HG02885 (cell line): ENCODE measurements at regions not wholly inside any gene's neighbourhood (a gene's known extent, or its start where the extent isn't known, plus 50 kb on each side); places are given as distances from the start of the nearest gene placed in this dataset.
"Not testable (repeated sequence)": the region's sequence is repeated elsewhere in the genome, so short reads cannot be mapped to it uniquely, and the experiment has no call there.

Experiments used
- ATAC-seq: cut with Tn5 transposase; IDR thresholded peaks from one replicate; pipeline ENCODE4 v1.9.1; 2021; ENCODE audit warnings: mild to moderate bottlenecking; ENCODE audit not compliant: unreplicated experiment, poor library complexity

DNA sequence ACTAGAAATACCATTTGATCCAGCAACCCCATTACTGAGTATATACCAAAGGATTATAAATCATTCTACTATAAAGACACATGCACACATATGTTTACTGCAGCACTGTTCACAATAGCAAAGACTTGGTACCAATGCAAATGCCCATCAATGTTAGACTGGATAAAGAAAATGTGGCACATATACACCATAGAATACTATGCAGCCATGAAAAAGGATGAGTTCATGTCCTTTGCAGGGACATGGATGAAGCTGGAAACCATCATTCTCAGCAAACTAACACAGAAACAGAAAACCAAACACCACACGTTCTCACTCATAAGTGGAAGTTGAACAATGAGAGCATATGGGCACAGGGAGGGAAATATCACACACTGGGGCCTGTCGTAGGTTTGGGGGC is 106.0 kb downstream of the SPATA18 start:
- not testable (repeated sequence) for ATAC-seq

DNA sequence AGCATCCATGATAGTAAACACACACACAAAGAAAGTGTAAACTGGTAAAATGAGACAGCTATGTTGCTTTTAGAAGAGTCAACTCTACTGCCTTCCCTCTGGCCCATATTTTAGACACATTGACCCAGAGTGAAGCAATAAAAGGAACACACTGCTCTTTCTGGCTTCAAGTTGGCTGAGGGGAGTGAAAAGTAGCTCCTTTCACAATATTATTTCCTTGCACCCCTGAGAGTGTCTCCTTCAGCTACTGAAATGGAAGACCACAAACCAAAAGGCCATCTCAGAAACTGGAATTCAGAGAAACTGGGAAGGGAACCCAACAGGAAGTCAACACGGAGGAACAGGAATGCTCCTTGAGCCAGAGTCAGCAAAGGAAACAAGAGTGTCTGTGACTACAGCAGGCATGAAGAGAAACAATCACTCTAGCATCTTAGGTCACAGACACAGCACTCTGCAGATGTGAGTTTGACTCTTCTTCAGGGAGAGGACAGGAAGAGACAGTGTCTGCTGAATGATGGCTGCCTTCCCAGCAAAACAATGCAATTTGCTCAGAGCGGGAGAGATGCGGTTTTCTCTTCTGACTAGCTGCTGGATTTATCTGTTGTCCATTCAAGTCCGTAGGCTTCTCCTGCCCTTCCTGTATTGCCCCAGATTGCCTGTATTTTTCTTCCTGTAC is 106.7 kb downstream of the SPATA18 start:
- ATAC-seq: no peak

DNA sequence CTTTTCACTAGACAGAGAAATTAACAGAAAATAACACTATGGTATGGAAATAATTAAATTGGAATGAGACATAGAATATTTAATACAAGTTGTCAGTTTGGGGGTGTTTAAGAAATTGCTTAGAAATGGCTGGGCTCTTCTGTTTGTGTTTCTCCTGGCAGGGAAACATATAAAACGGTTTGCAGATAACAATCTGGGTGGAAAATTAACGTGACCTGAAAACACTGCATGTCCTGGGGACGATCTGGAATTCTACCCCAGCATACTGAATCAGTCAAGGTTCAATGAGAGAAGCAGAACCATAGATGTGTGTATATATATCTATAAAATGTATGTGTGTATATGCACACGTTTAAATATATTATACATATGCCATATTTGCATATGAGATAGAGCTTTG is 109.8 kb downstream of the SPATA18 start:
- no peak for ATAC-seq

DNA sequence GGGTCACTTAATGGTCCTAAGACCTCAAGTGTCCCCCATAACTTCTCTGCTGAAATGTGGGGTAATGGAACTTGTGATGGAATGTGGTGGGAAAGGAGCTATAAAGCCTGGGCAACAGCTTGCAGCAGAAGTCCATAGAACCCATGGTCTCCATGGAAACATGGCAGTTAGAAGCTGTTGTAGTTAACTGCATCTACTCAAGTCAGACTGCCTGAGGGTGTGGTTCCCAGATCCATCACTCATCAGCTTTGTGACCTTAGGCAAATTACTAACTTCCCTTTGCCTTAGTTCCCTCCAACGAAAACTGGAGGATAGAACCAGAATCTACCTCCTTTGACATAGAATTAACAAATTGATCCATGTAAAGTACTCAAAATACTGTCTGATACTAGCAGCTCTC is 113.0 kb downstream of the SPATA18 start:
- no peak for ATAC-seq

DNA sequence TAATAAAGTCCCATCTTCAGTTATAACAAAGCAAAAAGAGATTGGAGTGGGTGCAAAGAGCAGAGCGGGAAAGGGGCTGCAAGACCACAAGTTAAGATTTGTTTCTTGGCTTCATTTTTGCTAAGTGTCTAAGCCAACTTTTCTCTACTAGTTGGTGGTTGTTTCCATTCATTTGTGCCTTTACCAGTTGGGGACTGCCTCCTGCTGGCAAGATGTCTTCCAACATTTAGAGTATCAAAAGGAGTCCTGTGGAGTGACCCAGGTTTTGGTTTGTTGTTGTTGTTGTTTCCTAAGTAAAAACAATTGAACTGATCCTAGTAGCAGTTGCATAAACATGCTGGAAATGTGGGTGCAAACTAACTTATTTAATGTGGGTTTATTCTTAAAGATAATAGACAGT is 121.1 kb downstream of the SPATA18 start:
- no peak for ATAC-seq

DNA sequence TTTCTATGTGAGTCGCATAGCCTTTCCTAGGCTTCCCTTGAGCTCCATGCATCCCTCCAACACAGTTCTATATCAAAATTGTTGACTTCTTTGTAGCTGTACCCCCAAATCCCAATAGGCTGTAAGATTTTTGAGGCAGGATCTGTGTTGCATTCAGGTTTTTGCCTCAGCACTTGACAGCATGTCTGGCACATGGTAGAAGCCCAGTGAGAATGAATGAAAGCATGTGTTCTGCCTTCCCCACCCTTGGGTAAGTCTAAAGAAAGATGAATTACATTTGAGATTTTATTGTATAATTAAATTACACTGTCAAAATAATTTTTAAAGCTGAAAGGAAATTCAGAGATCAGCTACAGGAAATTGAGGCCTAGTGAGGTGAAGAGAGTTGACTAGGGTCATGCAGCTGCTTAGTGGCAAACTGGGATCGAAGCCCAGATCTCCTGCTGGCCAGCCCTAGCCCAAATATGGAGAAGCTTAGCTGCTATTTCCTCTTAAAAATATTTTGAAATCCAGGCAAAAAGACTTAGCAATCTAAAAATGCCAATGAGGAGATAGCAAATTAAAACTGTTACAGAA is 122.5 kb downstream of the SPATA18 start:
- no peak for ATAC-seq

DNA sequence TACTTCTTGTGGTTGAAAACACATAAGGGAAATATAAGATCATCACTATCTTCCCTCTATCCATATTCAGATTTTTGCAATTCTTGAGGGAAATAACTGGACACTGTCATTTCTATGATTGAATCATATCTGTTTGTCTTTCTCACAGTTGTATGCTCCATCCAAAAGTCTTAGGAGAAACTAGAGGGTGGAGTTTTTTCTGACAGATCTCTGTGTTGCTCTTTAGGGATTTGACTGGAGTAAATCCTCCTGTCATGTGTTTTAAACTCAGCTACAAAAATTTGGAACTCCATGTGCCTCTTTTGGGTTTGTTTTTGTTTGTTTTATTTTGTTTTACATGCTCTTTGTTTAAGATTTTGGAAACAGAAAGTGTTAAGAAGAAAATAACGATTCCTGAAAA is 136.5 kb downstream of the SPATA18 start:
- ATAC-seq: no peak

DNA sequence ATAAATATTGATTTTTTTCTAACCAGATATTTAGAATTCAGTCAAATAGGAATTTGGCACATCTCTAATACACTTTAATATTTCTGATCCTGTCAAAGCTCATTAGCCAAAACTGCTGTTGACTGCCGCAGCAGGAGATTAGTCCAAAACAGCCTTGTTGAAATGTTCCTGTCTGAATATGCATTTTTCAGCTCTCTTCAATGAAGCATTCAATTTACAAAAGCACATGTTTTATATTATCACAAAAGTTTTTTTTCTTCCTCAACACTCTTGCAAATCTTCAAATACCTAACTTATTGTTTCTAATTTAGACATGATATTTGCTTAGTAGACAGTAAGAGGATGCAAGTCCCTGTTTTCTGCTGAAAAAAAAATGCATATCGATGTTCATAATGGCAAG is 140.9 kb downstream of the SPATA18 start:
- ATAC-seq: no peak

DNA sequence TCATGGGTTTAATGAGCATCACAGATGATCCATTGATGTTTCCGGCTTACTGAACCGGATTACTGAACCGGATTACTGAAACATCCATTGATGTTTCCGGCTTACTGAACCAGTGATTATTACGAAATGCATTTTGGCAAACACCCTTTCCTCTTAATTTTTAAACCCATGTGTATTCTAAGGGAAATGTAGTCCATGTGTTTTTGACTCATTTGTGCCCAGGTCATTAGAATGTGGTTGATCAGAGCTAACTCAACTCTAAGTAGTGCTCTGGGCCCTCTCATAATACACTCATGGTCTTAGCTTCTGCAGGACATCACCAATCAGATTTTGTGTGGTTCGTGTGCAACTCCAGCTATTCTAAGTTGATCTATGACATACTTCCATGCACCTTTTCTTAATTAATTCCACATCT is 141.6 kb downstream of the SPATA18 start:
- no peak for ATAC-seq

DNA sequence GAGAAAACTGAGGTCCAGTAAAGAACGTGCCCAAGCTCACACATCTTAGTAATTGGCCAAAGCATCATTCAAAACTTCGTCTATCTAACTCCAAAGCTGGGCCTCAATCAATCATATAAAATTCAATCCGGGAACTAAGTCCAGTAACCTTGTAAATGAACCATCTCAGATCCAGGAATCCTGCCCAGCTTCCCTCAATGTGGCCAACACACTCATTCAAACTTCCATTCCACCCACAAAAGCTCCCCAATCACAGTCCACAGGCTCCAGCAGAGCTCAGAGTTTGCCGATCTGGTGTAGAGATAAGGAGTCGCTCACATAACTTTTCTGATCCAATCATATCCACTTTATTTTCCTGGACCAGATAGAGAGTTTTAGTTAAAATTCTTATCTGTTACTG is 144.8 kb downstream of the SPATA18 start:
- ATAC-seq: no peak

DNA sequence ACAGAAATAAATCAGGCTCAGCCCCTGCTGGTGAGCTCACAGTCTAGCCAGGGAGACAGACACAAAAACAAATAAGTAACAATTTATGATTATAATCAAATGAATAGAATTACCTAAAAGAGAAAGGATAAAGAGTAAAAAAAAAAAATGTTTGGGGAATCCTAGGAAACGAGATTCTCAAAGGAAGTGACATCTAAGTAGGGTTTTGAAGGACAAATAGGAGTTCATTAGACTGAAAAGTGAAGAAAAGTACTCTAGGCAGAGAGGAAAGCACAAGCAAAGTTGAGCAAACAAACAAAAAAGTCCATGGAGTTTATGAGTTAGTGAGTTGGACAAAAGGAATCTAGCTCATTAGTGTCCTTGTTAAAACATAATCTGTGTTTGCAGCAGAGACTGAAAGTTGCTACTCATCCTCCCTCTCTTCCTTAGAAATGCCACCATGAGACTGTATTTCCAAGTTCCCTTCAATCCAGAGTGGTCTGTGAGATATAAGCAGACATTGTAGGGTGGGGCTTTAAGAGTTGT is 145.6 kb downstream of the SPATA18 start:
- no peak for ATAC-seq

DNA sequence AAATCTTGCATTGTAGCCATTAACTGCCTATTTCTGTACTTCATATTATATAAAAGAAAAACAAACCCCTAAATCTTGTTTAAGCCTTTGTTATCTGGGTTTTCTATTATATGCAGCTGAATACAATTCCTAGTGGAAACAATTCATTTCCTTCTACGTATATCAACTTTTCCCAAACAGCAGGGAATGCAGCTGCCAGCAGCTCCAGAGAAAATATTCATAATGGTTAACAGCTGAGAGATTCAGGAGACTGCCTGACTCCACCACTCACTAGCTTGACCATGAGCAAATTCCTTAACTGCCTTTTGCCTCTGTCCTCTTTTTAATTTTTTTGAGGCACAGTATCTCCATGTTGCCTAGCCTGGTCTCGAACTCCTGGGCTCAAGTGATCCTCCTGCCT is 146.2 kb downstream of the SPATA18 start:
- no peak for ATAC-seq

DNA sequence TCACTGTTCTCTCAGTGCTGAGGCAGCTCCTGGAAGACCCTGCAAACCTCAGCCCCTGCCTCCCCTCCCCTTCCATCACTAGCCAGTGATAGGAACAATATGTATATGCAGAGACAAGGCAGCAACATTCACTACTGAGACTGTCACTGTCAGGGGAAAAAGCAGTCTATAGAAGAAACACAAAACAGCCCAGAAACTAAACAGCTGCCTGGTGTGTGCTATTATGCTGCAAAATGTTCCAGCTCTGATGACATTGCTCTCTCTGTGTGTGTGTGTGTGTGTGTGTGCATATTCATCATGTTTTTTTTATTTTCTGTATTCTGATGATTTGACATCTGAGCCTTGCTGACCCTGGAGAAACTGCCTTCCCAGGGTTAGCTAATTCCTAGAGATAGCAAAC is 147.2 kb downstream of the SPATA18 start:
- no peak for ATAC-seq

DNA sequence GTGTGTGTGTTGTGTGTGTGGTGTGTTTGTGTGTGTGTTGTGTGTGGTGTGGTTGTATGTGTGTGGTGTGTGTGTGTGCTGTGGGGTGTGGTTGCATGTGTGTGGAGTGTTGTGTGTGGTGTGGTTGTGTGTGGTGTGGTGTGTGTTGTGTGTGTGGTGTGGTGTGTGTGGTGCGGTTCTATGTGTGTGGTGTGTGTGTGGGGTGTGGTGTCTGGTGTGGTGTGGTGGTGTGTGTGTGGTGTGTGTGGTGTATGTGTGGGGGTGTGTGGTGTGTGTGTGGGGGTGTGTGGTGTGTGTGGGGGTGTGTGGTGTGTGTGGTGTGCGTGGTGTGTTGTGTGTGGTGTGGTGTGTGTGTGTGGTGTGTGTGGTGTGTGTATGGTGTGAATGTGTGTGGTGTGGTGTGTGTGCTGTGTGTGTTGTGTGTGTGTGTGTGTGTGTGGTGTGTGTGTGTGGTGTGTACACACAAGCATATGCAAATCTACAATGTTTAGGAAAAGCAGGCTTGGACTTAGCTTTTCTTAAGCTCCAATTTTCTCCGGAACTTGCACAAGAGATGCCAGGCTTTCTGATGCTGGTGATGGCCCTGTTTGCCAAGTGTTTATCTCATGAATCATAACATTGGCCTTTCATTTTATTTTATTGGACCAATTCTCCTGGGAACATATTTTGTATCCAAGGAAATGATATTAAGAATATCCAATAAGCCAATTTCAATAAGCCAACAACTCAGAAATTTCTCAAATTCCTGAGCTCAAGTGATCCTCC is 148.7 kb downstream of the SPATA18 start:
- no peak for ATAC-seq

DNA sequence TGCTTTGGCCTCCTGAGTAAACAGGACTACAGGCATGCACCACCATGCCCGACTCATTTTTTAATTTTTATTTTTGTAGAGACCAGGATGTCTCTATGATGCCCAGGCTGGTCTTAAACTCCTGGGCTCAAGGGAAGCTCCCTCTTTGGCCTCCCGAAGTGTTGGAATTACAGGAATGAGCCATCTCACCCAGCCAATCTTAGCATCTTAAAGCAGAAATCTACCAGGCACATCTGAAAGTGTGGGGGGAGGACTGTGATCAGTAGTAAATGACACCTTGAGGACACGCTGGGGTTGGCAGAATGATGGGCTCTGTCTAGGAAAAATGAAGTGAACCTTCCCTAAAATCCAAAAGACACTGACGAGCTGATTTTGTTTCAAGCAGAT is 149.2 kb downstream of the SPATA18 start:
- ATAC-seq: no peak

DNA sequence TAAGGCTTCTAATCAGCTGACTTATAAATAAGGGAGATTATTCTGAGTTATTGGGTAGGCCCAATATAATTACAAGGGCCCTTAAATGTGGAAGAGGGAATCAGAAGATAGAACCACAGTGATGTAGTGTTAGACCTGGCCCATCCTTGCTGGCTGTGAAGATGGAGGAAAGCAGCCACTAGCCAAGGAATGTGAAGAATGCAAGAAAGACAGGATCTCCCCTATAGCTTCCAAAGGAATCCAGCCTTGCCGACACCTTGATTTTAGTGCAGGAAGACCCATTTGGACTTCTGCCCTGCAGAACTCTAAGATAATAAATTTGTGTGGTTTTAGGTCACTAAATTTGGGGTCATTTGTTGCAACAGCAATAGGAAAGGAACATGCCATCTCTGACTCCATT is 150.6 kb downstream of the SPATA18 start:
- ATAC-seq: no peak

DNA sequence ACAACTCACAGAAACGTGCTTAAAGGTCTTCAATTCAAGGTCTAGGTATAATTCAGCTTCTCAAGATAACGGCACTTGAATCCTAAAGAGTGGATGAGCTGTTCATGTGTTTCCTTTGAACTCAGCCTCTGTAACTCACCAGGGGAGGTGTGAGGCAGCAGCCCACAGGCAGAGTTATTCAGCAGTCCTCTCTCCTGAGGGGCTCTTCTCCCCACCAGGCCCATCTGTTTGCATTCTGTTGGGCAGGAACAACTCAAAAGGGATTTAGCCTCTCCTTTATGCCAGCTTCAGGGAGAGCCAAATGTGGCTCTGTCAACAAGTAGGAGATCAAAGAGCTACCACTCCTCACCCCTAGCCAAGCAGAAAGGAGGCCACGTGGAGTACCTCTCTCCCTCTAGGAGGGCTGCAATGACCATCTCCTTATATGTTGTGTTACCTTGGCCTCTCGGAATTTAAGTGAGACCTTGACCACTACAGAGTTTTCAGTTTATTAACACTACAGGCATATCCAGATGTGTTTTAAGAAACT is 151.2 kb downstream of the SPATA18 start:
- ATAC-seq: no peak

DNA sequence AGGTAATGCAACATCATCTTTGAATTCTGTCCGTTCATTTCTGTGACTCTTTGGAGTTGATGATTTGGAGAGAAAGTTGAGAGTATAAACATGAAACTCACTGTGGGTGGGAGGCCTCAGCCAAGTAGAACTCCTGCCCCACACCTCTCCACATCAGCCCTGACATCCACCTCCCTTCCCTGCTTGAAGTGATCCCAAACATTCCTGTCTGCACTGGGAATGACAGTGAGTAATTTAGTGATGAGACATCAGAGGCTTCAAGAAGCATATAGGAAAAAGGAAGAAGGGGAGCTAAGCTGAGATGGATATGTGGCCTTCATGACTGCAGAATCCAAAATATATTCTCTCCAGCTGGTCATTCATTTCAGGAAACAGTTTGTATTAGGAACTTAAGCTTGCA is 151.8 kb downstream of the SPATA18 start:
- ATAC-seq: no peak

DNA sequence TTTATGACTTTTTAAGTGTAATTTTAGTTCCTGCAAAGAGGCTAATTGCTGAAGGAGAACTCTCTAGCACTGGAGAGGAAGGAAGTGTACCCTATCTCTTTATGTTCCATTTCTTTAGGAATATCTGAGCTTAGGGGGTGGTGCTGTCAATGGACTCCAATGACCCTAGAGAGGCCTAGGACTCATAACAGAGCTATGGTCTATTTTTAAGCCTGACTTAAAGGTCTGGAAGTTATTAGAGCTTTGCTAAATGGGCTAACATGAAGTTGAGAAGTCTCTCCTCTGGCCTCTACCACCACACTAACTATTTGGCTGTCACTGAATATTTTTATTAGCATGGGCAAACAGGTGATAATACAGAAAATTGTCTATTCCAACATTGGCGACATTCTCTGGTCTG is 152.2 kb downstream of the SPATA18 start:
- no peak for ATAC-seq

DNA sequence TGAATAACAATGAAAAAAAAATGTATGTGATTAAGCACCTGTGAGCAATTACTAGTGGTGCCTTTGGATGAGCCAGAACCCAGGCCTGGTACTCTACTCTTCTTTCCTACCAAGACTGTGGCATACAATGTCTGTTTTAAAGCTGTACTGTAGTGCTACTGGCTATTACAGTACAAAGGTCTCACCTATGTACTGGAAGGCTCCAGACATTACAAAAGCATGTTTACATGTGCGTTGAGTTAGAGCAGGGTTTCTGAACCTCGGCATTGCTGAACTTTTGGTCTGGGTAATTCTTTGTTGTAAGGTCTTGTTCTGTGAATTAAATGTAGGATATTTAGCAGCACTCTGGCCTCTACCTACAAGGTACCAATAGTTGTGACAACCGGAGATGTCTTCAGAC is 153.8 kb downstream of the SPATA18 start:
- ATAC-seq: no peak

DNA sequence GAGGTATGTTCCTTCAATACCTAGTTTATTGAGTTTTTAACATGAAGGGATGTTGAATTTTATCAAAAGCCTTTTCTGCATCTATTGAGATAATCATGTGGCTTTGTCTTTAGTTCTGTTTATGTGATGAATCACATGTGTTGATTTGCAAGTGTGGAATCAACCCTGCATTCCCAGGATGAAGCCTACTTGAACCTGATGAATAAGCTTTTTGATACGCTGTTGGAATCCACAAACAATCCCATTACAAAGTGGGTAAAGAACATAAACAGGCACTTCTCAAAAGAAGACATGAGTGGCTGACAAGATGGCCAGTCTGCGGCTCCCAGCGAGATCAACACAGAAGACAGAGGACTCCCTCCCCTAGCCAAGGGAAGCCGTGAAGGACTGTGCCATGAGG is 156.0 kb downstream of the SPATA18 start:
- not testable (repeated sequence) for ATAC-seq
